GM21390 (cell line): ENCODE measurements at regions not wholly inside any gene's neighbourhood (a gene's known extent, or its start where the extent isn't known, plus 50 kb on each side); places are given as distances from the start of the nearest gene placed in this dataset.
"Not testable (repeated sequence)": the region's sequence is repeated elsewhere in the genome, so short reads cannot be mapped to it uniquely, and the experiment has no call there.

ENCODE experiments used
- ATAC-seq: cut with Tn5 transposase; IDR thresholded peaks from one replicate; pipeline ENCODE4 v1.9.1; 2021; ENCODE audit not compliant: unreplicated experiment

GRCh38 chr5:34096033-34096432 lies 53.0 kb upstream of the C1QTNF3 start:
- ATAC-seq = not testable (repeated sequence)

GRCh38 chr5:34099891-34100290 lies 56.9 kb upstream of the C1QTNF3 start:
- ATAC-seq = not testable (repeated sequence)

DNA sequence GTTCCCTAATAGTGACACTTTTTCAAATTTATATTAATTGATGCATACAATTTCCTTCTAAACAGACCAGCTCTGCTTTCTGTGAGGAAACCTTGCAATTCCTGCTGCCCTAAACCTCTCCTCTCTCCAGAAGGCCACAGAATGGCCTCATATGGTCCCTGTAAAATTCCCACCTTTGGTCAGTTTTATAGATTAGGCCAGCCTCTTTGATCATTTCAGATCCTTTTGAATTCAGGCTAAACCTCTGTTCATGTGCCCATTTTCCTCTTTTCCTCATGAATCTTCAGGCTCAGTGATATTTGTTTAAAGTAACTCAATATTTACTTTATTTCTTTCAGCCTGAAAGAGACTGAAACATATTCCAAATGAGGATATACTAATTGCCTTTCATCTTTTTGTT lies 58.6 kb upstream of the C1QTNF3 start:
- ATAC-seq = not testable (repeated sequence)

DNA sequence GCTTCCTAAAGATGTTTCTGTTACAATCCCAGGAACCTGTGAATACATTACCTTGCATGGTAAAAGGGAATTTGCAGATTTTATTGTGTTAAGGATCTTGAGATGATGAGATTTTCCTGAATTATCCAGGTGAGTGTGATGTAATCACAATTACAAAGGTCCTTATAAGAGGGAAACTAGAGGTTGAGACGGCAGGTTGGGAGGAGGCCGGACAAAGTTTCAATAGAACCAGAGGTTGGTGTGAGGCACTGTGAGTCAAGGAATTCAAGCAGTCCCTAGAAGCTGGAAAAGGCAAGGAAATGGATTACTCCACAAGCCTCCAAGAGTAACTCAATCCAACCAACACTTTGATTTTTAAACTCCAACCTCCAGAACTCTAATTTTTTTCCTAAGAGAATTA lies 65.9 kb upstream of the C1QTNF3 start:
- ATAC-seq = not testable (repeated sequence)

DNA sequence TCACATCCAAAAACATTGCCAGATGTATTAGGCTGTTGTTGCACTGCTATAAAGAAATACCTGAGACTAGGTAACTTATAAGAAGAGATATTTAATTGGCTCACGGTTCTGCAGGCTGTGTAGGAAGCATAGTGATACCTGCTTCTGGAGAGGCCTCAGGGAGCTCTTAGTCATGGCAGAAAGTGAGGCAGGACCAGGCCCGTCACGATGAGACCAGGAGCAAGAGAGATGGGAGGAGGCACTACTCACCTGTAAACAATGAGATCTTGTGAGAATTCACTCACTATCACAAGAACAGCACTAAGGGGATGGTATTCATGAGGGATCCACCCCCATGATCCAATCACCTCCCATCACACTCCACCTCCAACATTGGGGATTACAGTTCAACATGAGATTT lies 81.3 kb upstream of the C1QTNF3 start:
- ATAC-seq = not testable (repeated sequence)

GRCh38 chr5:34125354-34125753 lies 82.3 kb upstream of the C1QTNF3 start:
- peak; percentile 60 for ATAC-seq

GRCh38 chr5:34126741-34127140 lies 83.7 kb upstream of the C1QTNF3 start:
- not testable (repeated sequence) for ATAC-seq

DNA sequence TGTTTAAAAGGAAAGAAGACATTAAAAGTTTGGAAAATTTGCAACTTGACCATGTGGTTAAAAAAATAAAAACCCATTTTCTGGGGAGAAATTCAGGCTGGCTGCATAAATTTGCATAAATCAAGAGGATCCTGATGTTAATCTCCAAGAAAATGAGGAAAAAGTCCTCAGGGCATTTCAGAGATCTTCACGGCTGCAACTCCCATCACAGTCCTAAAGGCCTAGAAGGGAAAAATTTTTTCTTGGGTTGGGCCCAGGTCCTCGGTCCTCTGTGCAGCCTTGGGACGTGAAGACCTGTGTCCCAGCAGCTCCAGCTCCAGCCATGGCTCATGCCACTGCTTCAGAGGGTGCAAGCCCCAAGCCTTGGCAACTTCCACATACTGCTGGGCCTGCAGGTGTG lies 84.8 kb upstream of the C1QTNF3 start:
- not testable (repeated sequence) for ATAC-seq

DNA sequence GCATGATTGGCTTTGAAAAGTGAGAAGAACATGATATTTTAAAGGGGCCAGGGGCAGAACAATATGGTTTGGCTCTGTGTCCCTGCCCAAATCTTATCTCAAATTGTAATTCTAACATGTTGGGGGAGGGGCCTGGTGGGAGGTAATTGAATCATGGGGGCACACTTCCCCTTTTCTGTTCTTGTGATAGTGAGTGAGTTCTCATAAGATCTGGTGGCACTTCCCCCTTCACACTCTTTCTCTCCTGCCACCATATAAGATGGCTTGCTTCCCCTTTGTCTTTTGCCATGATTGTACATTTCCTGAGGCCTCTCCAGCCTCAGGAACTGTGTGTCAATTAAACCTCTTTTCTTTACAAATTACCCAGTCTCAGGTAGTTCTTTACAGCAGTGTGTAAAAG lies 85.9 kb upstream of the C1QTNF3 start:
- ATAC-seq = not testable (repeated sequence)

DNA sequence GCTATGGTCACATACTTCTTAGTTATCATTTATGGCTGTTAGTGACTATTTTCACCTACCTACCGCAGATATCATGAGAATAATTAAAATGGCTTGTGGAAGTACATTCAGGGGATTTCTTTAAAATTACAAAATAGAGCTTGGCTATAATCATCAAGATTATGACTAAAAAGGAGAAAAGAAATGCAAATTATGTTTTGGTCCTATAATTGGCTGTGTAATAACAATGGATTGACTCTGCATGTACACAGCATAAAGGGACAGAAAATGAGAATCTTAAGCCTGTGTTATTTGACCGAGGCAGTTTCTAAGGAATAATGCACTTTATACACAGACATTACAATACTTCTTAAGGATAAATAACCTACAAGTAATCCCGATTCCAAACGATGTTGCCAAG lies 112.0 kb upstream of the C1QTNF3 start:
- not testable (repeated sequence) for ATAC-seq

DNA sequence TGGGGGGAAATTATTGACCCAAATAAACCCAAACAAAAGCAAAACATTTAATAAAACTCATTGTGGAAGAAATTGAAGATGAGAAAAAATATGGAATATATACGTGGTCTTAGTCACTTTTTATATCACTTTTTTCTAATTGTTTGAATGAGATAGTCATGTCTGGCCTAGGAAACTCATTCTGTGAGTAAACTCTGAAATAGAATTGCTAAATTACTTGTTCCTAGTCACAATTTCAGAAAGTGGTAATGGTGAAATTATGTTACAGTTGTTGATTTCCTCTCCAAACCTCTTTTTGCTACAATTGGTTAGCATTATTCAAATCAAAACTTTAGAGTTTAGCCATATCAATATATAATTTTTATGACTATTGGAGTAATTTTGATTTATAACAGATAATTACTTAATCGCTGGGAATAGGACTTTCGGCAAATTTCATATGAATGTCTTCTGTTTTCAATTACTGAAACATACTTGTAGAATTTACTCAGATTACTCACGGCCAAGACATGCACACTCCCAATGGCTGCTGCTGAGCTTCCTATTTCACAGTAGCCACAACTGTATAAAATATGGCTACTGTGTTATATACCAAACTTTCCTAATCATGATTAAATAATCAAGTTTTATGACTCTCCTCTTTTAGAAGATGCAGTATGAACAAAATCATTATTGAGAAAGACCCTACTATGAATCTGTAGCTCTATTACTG lies 113.8 kb upstream of the C1QTNF3 start:
- not testable (repeated sequence) for ATAC-seq

DNA sequence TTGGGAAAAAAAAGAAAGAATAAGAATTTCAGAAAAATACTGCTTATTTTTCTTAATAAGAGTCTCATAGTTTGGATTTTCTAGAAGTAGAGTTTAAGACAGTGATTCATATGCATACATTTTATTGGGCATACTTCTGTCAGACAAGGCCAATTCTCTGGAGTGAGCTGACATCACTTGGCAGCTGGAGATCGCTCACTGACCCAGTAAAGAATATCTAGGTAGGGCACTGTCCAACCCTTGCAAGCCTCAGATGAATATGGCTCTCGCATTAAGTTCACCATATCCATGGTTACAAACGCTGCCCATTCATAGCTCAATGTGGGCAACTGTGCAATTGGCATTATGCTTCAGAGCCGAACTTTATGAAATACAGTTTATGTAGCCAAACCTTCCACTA lies 117.9 kb upstream of the C1QTNF3 start:
- ATAC-seq = not testable (repeated sequence)

- ATAC-seq = not testable (repeated sequence)
Measured at GRCh38 chr5:34171398-34171797, 128.4 kb upstream of the C1QTNF3 start.

DNA sequence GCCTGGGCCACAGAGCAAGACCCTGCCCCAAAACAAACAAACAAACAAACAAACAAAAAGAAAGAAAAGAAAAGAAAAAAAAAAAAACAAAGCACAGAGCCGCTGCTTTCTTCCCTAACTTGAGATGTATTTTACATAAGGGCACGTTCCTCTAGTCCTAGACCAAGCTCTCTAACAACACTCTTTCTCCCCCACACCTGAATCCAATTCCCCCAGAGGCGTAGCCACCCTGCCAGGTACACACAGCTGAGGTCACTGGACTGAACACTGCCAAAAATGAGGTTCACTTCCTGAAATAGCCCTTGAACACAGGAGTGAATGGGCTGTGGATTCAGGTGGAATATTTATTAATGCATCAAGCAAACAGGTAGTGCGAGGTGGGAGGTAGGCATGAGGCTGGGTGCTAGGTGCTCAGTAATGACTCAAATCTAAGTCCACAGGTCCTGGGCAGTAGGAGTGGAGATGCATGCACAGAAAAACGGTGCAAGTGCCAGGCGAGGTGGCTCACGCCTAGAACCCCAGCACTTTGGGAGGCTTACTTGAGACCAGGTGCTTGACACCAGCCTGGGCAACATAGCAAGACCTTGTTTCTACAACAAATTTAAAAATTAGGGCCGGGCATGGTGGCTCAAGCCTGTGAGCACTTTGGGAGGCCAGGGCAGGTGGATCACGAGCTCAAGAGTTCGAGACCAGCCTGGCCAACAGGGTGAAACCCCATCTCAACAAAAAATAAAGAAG lies 136.6 kb upstream of the C1QTNF3 start:
- ATAC-seq = not testable (repeated sequence)

DNA sequence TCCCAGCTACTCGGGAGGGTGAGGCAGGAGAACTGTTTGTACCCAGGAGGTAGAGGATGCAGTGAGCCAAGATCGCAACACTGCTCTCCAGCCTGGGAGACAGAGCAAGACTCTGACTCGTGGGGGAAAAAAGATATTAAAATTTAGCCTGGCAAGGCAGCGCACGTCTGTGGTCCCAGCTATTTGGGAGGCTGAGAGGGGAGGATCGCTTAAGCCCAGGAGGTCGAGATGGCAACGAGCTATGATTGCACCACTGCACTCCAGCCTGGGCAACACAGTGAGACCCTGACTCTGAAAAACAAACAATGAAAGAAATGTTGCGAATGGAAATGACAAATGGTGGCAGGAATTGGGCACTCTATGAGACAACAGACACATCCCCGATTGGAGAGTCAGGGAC lies 137.2 kb upstream of the C1QTNF3 start:
- ATAC-seq = not testable (repeated sequence)

GRCh38 chr5:34180940-34181614 lies 138.1 kb upstream of the C1QTNF3 start:
- ATAC-seq = not testable (repeated sequence)

GRCh38 chr5:34185005-34185404 lies 142.0 kb upstream of the C1QTNF3 start:
- not testable (repeated sequence) for ATAC-seq

- ATAC-seq = not testable (repeated sequence)
Measured at GRCh38 chr5:34185572-34185971, 142.6 kb upstream of the C1QTNF3 start.

DNA sequence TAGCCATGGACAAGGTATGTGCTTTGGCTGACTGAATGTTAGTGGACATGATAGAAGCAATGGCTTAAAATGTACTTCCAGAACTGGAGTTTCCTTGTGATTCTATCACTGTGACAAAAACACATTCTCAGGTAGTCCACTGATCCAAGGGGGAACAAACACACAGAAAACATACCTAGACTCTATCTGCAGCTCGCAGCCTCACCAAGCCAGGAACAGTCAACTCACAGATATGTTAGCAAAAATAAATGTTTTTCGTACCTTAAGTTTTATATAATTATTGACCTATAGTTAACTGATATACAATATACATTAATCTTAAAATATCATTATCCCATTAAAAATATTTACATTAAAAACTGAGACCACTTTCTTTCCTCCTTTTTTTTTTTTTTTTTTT lies 143.1 kb upstream of the C1QTNF3 start:
- not testable (repeated sequence) for ATAC-seq

DNA sequence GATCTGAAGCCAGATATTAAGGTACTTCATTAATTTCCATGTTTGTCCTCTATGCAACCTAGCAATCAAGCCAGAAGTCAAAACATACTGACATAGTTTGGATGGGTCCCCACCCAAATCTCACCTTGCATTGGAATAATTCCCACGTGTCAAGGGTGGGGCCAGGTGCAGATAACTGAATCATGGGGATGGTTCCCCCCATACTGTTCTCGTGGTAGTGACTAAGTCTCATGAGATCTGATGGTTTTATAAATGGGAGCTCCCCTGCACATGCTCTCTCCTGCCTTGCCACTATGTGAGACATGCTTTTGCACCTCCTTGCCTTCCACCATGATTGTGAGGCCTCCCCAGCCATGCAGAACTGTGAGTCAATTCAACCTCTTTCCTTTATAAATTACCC lies 143.9 kb upstream of the C1QTNF3 start:
- ATAC-seq = not testable (repeated sequence)

GRCh38 chr5:34187441-34187840 lies 144.4 kb upstream of the C1QTNF3 start:
- not testable (repeated sequence) for ATAC-seq
